ENCODE measurements at regions not wholly inside any gene's neighbourhood (a gene's known extent, or its start where the extent isn't known, plus 50 kb on each side); places are given as distances from the start of the nearest gene placed in this dataset.

- intact Hi-C loops (cut with DNase I): no loop called here
Measured at GRCh38 chr15:88399021-88399685, 68.0 kb downstream of the MRPL46 start.

GRCh38 chr15:88398011-88398410 lies 69.2 kb downstream of the MRPL46 start:
- Histone ChIP-seq H3K4me3 (no peak overlapping the region), H3K27me3 (peaks cover 0 to 14% (median 0%) of the 10 kb centered on the region in 4 donors), H3K4me1 (peaks cover 0 to 11% (median 4%) of the 10 kb centered on the region in 4 donors), H3K27ac (replicated peaks in 1 of 4) (no peak overlapping the region), H3K36me3 (no peaks in the 10 kb centered on the region), H3K9me3 (peaks cover 0 to 4% (median 0%) of the 10 kb centered on the region in 4 donors)
- TF ChIP-seq POLR2A (IDR thresholded peaks at IDR 0.05; ENCODE audit: low read depth): no peak
- no peak for TF ChIP-seq EP300 (IDR thresholded peaks at IDR 0.05)
- no peak for TF ChIP-seq CTCF (IDR thresholded peaks at IDR 0.05)
- TF ChIP-seq POLR2AphosphoS5 (IDR thresholded peaks at IDR 0.05): no peak
- WGBS: no CpG with 5 or more reads among the region's 1 CpG
- DNase-seq (ENCODE audit: extremely low spot score): peak; percentile 80
- intact Hi-C loops (cut with DNase I): no loop called here

More at GRCh38 chr15:88399021-88399685, 68.0 kb downstream of the MRPL46 start:
- Histone ChIP-seq H3K27me3 (peaks cover 0 to 12% (median 0%) of the 10 kb centered on the region in 4 donors), H3K4me1 (peaks cover 0 to 11% (median 4%) of the 10 kb centered on the region in 4 donors), H3K36me3 (no peaks in the 10 kb centered on the region), H3K9me3 (peaks cover 0 to 4% (median 0%) of the 10 kb centered on the region in 4 donors), H3K4me3 (no peak overlapping the region), H3K27ac (replicated peaks in 1 of 4) (no peak overlapping the region)
- 93% methylated on average over 9 of the region's 9 CpGs for WGBS
- peak; percentile 77 for DNase-seq (ENCODE audit: extremely low spot score)
- no peak for TF ChIP-seq EP300 (IDR thresholded peaks at IDR 0.05)
- TF ChIP-seq CTCF (IDR thresholded peaks at IDR 0.05): no peak
- TF ChIP-seq POLR2AphosphoS5 (IDR thresholded peaks at IDR 0.05): no peak
- TF ChIP-seq POLR2A (IDR thresholded peaks at IDR 0.05; ENCODE audit: low read depth): no peak

- H3K27ac ChIP-seq (replicated peaks in 1 of 4): no peak overlapping the region
- TF ChIP-seq POLR2AphosphoS5 (IDR thresholded peaks at IDR 0.05) (no peak), POLR2A (IDR thresholded peaks at IDR 0.05; ENCODE audit: low read depth) (no peak), EP300 (IDR thresholded peaks at IDR 0.05) (no peak), CTCF (IDR thresholded peaks at IDR 0.05) (no peak)
- WGBS: 96% methylated on average over 6 of the region's 6 CpGs
- peak; percentile 55 for DNase-seq (ENCODE audit: extremely low spot score)
- peaks cover 0 to 4% (median 0%) of the 10 kb centered on the region in 4 donors for H3K9me3 ChIP-seq
- H3K4me1 ChIP-seq: peaks cover 0 to 11% (median 4%) of the 10 kb centered on the region in 4 donors
- H3K4me3 ChIP-seq: no peak overlapping the region
- H3K27me3 ChIP-seq: peaks cover 0 to 14% (median 0%) of the 10 kb centered on the region in 4 donors
- intact Hi-C loops (cut with DNase I): no loop called here
- H3K36me3 ChIP-seq: no peaks in the 10 kb centered on the region
Measured at GRCh38 chr15:88397506-88397905, 69.7 kb downstream of the MRPL46 start.

GRCh38 chr15:88395872-88396781 lies 71.1 kb downstream of the MRPL46 start:
- TF ChIP-seq POLR2AphosphoS5 (IDR thresholded peaks at IDR 0.05) (no peak), POLR2A (IDR thresholded peaks at IDR 0.05; ENCODE audit: low read depth) (no peak), CTCF (IDR thresholded peaks at IDR 0.05) (no peak), EP300 (IDR thresholded peaks at IDR 0.05) (no peak)
- Histone ChIP-seq H3K36me3 (no peaks in the 10 kb centered on the region), H3K4me1 (peaks cover 0 to 2% (median 0%) of the 10 kb centered on the region in 4 donors), H3K27ac (replicated peaks in 1 of 4) (no peak overlapping the region), H3K9me3 (peaks cover 0 to 4% (median 0%) of the 10 kb centered on the region in 4 donors), H3K27me3 (peaks cover 0 to 16% (median 0%) of the 10 kb centered on the region in 4 donors), H3K4me3 (no peak overlapping the region)
- DNase-seq (ENCODE audit: extremely low spot score): no peak
- intact Hi-C loops (cut with DNase I): no loop called here
- WGBS: 74% methylated on average over 2 of the region's 6 CpGs

Data from esophagus muscularis mucosa (tissue), 4 donors.